ENCODE measurements at regions not wholly inside any gene's neighbourhood (a gene's known extent, or its start where the extent isn't known, plus 50 kb on each side); places are given as distances from the start of the nearest gene placed in this dataset.

- DNase-seq (ENCODE audit: low read depth): no peak
Observed at GRCh38 chr5:14983666-14984441, 112.3 kb upstream of the ANKH start.

DNA sequence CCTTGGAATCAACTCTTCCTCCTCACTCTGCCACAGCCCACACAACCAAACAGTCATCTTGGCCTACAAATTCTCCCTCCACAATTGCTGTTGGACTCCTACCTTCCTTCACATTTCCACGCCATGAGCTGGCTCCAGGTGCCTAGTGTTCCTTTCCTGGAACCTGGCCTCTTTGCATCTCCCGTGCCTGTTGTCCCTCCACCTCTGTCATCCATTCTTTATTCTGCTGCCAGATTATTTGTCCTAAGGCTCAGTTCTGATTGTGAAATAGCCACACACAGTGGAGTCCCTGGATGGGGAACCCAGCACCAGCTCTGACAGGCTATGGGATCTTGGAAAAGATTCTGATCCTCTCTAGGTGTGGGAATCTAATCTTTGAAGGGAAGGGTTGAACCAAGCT is 109.1 kb upstream of the ANKH start:
- DNase-seq (ENCODE audit: low read depth): no peak

DNA sequence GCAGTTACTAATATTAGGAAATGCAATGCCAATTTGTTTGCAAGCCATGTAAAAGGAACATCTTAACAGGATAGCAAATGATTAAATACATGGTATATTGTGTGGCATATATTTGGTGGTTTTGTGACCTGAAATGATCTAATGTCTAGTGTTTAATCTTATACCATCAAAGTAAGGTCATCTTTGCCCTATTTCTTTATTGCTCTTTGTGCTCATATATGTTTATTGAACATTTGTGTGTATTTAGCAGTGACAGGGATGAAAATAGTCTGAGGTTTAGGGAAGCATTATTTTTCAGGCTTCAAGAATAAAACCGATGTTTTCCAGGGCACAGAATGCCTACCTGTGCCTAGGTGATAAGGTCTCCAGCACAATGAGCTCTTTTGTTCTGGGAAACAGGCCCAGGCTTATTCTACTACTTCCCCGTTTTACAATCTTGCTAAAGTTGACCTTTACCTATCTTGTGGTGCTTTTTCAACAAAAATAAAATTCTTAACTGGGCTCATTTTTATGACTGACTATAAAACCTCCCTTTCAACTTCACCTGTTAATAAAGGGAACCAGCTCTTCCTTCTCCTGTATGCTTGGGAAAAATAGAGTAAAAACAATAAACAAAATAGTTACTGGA is 105.6 kb upstream of the ANKH start:
- DNase-seq (ENCODE audit: low read depth): no peak

DNA sequence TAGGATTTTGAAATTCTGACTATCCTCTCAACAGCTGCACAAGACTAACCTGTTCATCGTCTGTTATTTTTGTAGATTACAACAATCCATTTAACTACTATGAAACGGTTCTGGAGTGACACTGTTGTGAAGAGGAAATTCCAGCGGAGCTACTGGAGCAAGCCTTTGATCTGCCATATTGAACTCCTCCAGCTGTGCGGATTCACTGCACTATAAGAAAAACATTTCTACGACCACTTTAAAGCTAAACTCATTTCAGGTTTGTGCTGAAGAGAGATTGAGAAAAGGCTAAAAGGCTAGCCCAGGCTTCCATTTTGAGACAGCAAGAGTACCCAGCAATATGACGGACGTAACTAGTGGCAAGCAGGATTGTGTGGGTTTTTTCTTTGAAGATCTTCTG is 104.9 kb upstream of the ANKH start:
- DNase-seq (ENCODE audit: low read depth): no peak

- no peak for DNase-seq (ENCODE audit: low read depth)
Observed at GRCh38 chr5:14971873-14972272, 100.3 kb upstream of the ANKH start.

DNA sequence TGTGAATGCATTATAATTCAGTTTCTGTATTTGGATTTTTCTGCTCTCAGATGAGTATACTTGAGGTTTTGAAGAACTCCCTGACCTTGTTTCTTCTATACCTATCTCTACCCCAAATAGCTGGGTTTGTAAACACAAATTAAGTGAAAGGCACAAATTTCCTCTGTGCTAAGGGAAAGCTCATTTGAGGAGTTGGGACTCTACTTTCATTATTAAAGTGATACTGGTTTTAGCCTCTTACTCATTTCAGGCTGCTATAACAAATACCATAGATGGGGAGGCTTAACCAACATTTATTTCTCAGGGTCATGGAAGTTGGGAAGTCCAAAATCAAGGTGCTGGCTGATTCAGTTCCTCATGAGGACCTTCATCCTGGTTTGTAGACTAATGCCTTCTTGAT is 97.2 kb upstream of the ANKH start:
- no peak for DNase-seq (ENCODE audit: low read depth)

GRCh38 chr5:14967166-14967565 is 95.6 kb upstream of the ANKH start:
- DNase-seq (ENCODE audit: low read depth): no peak

- DNase-seq (ENCODE audit: low read depth): no peak
Observed at GRCh38 chr5:14965815-14966214, 94.2 kb upstream of the ANKH start.

DNA sequence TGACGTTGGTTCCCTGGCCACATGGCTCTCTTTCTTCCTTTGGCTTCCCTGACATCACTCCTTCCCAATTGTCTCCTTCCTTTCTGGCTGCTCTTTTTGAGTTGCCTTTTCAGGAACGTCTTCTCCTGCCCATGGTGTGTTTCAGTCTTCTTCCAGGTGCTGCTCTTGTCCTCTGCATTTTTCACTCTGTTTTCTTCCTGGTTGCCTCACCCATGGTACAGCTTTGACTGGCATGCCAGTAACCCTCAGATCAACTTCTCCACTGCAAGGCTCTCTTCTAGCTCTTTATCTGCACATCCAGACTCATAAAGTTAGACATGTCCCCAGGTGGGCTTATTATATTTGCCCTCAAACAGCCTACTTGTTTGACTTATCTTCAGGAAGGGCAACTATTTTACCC is 91.0 kb upstream of the ANKH start:
- DNase-seq (ENCODE audit: low read depth): no peak

DNA sequence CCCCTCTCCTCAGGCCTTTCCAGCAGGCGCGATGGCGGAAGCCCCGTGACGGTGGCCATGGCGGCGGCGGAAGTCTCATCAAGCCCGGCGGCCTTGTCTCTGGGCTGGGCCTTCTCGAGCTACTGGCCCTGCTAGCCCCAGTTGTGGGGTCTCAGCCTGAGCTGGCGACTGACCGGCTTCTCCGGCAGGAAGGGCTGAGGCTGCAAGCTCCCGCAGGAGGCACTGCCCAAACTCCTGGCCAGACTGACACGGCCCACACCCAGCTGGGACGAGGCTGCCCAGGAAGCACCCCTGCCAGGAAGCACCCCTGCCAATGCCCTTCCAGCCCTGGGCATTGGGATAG is 88.5 kb upstream of the ANKH start:
- no peak for DNase-seq (ENCODE audit: low read depth)

DNA sequence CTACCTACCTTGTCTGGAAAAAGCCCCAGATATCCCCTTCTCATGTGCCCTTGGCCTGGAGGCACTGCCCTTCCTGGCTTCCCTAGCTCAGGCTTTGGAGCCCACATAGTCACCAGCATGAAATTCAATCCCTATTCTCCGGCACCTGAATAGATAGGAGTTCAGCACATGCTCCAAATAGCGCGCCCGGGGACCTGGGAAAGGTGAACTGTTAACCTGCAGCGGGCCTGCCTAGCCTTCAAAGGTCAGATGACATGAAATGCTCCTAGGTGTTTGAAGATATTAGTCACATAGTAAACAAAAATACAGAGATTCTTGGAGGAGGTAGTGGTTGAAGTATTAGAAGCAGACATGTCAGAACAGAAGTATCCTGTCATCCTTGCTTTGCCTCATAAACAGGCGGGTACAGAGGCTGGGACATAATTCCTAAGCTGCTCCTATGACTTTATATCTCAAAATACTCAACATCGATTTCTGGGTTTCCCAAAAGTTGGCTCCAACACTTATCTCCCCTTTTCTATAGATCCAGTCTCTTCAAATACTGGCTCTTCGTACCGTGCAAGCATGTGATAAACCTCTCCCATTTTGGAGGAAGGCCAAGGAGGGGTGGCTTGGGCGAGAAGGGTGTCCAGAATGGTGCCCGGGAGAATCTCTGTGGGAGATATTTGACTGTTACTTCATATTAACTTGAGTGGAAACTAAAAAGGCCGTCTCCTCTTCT is 88.0 kb upstream of the ANKH start:
- no peak for DNase-seq (ENCODE audit: low read depth)

DNA sequence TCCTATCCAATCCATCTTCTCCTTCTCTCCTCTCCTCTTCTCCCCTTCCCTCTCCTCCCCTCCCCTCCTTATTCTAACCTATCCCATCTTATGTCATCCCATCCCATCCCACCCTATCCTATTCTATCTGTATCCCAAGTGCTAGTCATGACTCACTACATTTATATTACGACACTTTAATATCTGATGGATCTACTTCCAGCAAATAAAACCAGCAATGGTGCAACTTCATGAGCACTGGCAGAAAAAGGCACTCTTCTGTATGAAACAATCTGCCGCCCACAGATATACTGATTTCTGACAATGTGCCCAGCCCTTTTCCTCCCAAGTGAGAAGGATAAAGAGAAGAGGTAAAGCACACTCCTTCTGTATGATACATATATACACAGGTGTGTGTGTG is 86.6 kb upstream of the ANKH start:
- no peak for DNase-seq (ENCODE audit: low read depth)

DNA sequence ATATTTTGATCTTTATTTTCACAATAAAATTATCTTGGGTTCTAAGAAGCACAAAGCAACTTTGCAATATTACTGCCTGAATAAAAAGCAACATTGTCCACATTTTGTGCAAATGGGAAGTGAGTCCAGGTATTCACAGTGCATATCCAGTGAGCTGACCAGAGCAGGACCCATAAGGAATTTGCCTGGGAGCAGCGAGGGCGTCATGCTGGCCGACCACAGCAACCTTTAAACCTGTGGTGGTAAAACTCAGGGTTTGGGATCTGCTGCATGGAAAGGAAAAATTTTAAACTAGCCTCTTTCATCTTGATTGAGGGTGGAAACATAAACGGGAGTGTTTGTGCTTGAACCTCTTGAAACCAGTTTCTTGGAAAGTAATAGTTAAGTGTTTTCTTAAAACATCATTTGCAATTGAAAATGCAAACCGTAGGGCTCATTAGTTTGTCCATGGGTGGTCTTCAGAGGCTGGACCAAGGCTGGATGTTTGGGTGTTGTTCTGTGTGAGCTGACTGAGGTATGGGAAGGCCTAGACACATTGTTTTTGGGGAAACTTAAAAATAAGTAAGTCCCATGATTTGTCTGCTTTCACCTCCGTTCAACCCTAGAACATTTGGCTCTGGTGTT is 85.0 kb upstream of the ANKH start:
- no peak for DNase-seq (ENCODE audit: low read depth)

- DNase-seq (ENCODE audit: low read depth): no peak
Observed at GRCh38 chr5:14954616-14955343, 83.2 kb upstream of the ANKH start.

GRCh38 chr5:14954216-14954615 is 82.6 kb upstream of the ANKH start:
- no peak for DNase-seq (ENCODE audit: low read depth)

GRCh38 chr5:14953075-14953607 is 81.6 kb upstream of the ANKH start:
- DNase-seq (ENCODE audit: low read depth): no peak

- DNase-seq (ENCODE audit: low read depth): no peak
Observed at GRCh38 chr5:14948383-14948782, 76.8 kb upstream of the ANKH start.

DNA sequence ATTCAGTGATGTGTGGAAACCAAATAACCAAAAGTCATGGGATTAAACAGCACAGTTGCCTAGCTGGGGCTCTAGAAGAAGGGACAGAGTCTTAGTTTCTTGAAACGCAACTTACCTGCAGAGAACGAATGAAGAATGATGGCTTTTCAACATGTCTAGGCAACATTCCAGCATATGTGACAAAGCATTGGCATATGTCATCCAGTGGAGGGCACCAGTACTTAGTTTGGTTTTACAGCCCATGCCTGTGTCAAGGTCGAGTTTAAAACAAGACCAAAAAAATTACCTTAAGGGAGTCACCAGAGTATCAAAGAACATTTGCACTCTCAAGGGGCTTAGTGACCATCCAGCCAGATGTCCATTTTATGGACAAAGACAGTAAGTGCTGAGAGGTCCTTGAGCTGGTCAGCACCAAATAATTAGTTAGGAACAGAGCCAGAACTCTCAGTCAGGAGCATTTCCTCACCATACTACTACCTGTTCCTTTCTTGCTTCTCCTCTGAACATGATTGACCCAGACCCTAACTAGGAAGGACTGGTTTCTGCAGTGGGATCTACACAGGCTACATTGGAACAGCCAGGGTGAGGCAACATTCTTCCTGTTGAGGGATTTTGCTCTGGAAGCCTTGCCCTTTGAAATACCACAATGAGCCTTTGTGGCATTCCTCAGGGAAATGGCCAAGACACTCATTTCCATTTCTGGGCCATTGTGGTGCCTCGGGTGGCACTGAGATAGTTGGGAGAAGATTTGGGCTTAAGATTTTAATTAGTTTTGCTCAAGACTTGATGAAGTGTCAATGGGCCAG is 75.4 kb upstream of the ANKH start:
- no peak for DNase-seq (ENCODE audit: low read depth)

DNA sequence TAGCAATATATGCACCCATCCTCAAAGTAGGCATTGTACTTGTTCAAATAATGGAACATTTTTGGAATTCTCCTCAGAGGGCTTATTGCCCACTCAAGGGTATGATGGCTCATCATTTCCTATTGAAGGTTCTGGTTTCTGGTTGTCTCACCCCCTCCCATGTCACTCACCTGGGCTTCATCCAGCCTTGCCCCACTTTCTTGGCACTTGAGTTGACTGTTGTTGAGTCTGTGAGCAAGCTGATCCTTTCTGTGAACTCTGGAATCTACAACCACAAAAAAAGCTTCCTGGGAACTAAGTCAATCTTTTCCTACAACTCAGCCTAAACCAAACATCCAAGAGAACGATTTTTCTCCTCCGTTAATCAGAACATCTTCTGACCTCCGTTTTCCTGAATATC is 73.9 kb upstream of the ANKH start:
- no peak for DNase-seq (ENCODE audit: low read depth)

DNA sequence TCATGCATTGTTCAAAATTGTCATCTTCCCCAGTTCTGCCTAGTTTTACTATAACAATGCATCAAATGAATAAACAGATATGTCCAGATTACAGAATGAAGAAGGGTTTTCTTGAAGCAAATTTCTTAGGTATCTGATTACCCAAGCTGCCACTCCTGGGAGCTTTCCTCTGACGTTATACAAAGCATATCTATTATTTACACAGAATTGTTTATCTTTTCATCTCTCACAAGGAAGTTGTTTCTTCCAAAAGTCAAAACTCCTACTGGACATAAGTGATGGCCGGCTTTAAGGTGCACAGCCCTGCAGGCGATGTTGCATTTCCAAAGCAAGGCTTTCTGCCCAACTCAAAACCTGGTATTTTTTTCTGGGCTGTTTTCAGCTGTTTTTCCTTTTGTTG is 73.4 kb upstream of the ANKH start:
- no peak for DNase-seq (ENCODE audit: low read depth)

GRCh38 chr5:14944350-14944739 is 72.8 kb upstream of the ANKH start:
- no peak for DNase-seq (ENCODE audit: low read depth)

All from forelimb muscle (tissue), 1 donor.